ENCODE measurements at regions not wholly inside any gene's neighbourhood (a gene's known extent, or its start where the extent isn't known, plus 50 kb on each side); places are given as distances from the start of the nearest gene placed in this dataset.

GRCh38 chr10:2476812-2477553, 590.4 kb upstream of the PFKP start:
- no peak for TF ChIP-seq CTCF (IDR thresholded peaks at IDR 0.05)
- no peak for TF ChIP-seq POLR2A (IDR thresholded peaks at IDR 0.05)
